GDM1 (cell line): ENCODE measurements at regions not wholly inside any gene's neighbourhood (a gene's known extent, or its start where the extent isn't known, plus 50 kb on each side); places are given as distances from the start of the nearest gene placed in this dataset.
"Not testable (repeated sequence)": the region's sequence is repeated elsewhere in the genome, so short reads cannot be mapped to it uniquely, and the experiment has no call there.

Experiments used
- DNase-seq: peaks from one replicate; lab custom pipeline; 2025; lab: John Stamatoyannopoulos, UW

- DNase-seq = no peak
These were observed 99.4 kb upstream of the PTPN3 start for GRCh38 chr9:109597496-109597895.

- DNase-seq = no peak
These were observed 101.0 kb upstream of the PTPN3 start for GRCh38 chr9:109599131-109599530.

- no peak for DNase-seq
These were observed 101.6 kb upstream of the PTPN3 start for GRCh38 chr9:109599711-109600110.

GRCh38 chr9:109600142-109600541 lies 102.0 kb upstream of the PTPN3 start:
- DNase-seq = peak; percentile 38

GRCh38 chr9:109601181-109601580 lies 103.1 kb upstream of the PTPN3 start:
- DNase-seq = no peak

- DNase-seq = no peak
These were observed 104.9 kb upstream of the PTPN3 start for GRCh38 chr9:109602987-109603386.

- DNase-seq = no peak
These were observed 106.0 kb upstream of the PTPN3 start for GRCh38 chr9:109604131-109604530.

- DNase-seq = no peak
These were observed 106.7 kb upstream of the PTPN3 start for GRCh38 chr9:109604781-109605180.

- no peak for DNase-seq
These were observed 111.0 kb upstream of the PTPN3 start for GRCh38 chr9:109609060-109609459.

GRCh38 chr9:109616571-109617120 lies 118.5 kb upstream of the PTPN3 start:
- DNase-seq = no peak

GRCh38 chr9:109619310-109619709 lies 121.2 kb upstream of the PTPN3 start:
- no peak for DNase-seq

- DNase-seq = no peak
These were observed 126.0 kb upstream of the PTPN3 start for GRCh38 chr9:109624143-109624542.

GRCh38 chr9:109624896-109625295 lies 126.8 kb upstream of the PTPN3 start:
- DNase-seq = no peak

- DNase-seq = no peak
These were observed 128.9 kb upstream of the PTPN3 start for GRCh38 chr9:109627042-109627441.

GRCh38 chr9:109629615-109630014 lies 131.5 kb upstream of the PTPN3 start:
- DNase-seq = no peak

- no peak for DNase-seq
These were observed 134.7 kb upstream of the PTPN3 start for GRCh38 chr9:109632817-109633216.

- no peak for DNase-seq
These were observed 140.1 kb upstream of the PALM2AKAP2 start for GRCh38 chr9:109639674-109640579.

- DNase-seq = no peak
These were observed 139.2 kb upstream of the PALM2AKAP2 start for GRCh38 chr9:109640580-109641371.

- DNase-seq = no peak
These were observed 138.7 kb upstream of the PALM2AKAP2 start for GRCh38 chr9:109641372-109641659.

- DNase-seq = no peak
These were observed 127.9 kb upstream of the PALM2AKAP2 start for GRCh38 chr9:109652112-109652511.

- DNase-seq = no peak
These were observed 127.0 kb upstream of the PALM2AKAP2 start for GRCh38 chr9:109652971-109653370.

GRCh38 chr9:109653470-109653869 lies 126.5 kb upstream of the PALM2AKAP2 start:
- no peak for DNase-seq

- DNase-seq = not testable (repeated sequence)
These were observed 116.0 kb upstream of the PALM2AKAP2 start for GRCh38 chr9:109663978-109664377.
